Nephron (organoid): ENCODE measurements at regions not wholly inside any gene's neighbourhood (a gene's known extent, or its start where the extent isn't known, plus 50 kb on each side); places are given as distances from the start of the nearest gene placed in this dataset.

Experiments used
- H3K27ac Mint-ChIP-seq, 3 experiments: 2 replicates each; pipeline ENCODE4 v1.8.0; 2020; ENCODE audit warnings: mixed read lengths in 3 of 3, mild to moderate bottlenecking in 2 of 3, moderate library complexity in 1 of 3
- H3K27me3 Mint-ChIP-seq: 2 replicates; pipeline ENCODE4 v1.8.0; 2021; ENCODE audit warnings: low read depth, mild to moderate bottlenecking, moderate library complexity, mixed read lengths
- H3K36me3 Mint-ChIP-seq: 2 replicates; pipeline ENCODE4 v1.8.0; 2020; ENCODE audit warnings: low read depth, mixed read lengths
- H3K4me1 Mint-ChIP-seq: 2 replicates; pipeline ENCODE4 v1.8.0; 2020; ENCODE audit warnings: mixed read lengths
- H3K4me3 Mint-ChIP-seq, 3 experiments: 2 replicates each; pipeline ENCODE4 v1.8.0; 2020; ENCODE audit warnings: mild to moderate bottlenecking in 3 of 3, mixed read lengths in 3 of 3, moderate library complexity in 2 of 3
- H3K9me3 Mint-ChIP-seq: 2 replicates; pipeline ENCODE4 v1.8.0; 2020; ENCODE audit warnings: mixed read lengths
- CTCF ChIP-seq, 3 experiments: fragments of 200-600 bp; sonication (generic); IDR thresholded peaks; one replicate each; pipeline ENCODE4 v1.5.0; 2021; ENCODE audit warnings: antibody characterized with exemption in 3 of 3; ENCODE audit not compliant: unreplicated experiment in 3 of 3

- H3K27ac Mint-ChIP-seq, result no peak overlapping the region
- H3K36me3 Mint-ChIP-seq, result no peaks in the 10 kb centered on the region
- no peaks in the 10 kb centered on the region for H3K9me3 Mint-ChIP-seq
- H3K4me1 Mint-ChIP-seq, result no peaks in the 10 kb centered on the region
- no peaks in the 10 kb centered on the region for H3K27me3 Mint-ChIP-seq
- no peak for TF ChIP-seq CTCF (IDR thresholded peaks at IDR 0.05; ENCODE audit: unreplicated experiment in 3 of 3)
- no peak overlapping the region for H3K4me3 Mint-ChIP-seq
Observed at GRCh38 chr9:17062497-17062896, 72.3 kb upstream of the CNTLN start.

- Mint-ChIP-seq H3K36me3 (no peaks in the 10 kb centered on the region), H3K27me3 (no peaks in the 10 kb centered on the region), H3K27ac (no peak overlapping the region), H3K4me3 (no peak overlapping the region), H3K9me3 (peaks cover 7% of the 10 kb centered on the region), H3K4me1 (no peaks in the 10 kb centered on the region)
- TF ChIP-seq CTCF (IDR thresholded peaks at IDR 0.05; ENCODE audit: unreplicated experiment in 3 of 3), result no peak
Observed at GRCh38 chr9:17060450-17060849, 74.4 kb upstream of the CNTLN start.

GRCh38 chr9:17059465-17059864 is 75.4 kb upstream of the CNTLN start:
- Mint-ChIP-seq H3K27me3 (no peaks in the 10 kb centered on the region), H3K9me3 (peaks cover 7% of the 10 kb centered on the region), H3K27ac (no peak overlapping the region), H3K36me3 (no peaks in the 10 kb centered on the region), H3K4me1 (no peaks in the 10 kb centered on the region), H3K4me3 (no peak overlapping the region)
- TF ChIP-seq CTCF (IDR thresholded peaks at IDR 0.05; ENCODE audit: unreplicated experiment in 3 of 3), result no peak

GRCh38 chr9:17057729-17058128 is 77.1 kb upstream of the CNTLN start:
- Mint-ChIP-seq H3K9me3 (peaks cover 7% of the 10 kb centered on the region), H3K27ac (no peak overlapping the region), H3K4me3 (no peak overlapping the region), H3K27me3 (no peaks in the 10 kb centered on the region), H3K36me3 (no peaks in the 10 kb centered on the region), H3K4me1 (no peaks in the 10 kb centered on the region)
- no peak for TF ChIP-seq CTCF (IDR thresholded peaks at IDR 0.05; ENCODE audit: unreplicated experiment in 3 of 3)

- no peak overlapping the region for H3K27ac Mint-ChIP-seq
- peaks cover 7% of the 10 kb centered on the region for H3K9me3 Mint-ChIP-seq
- peaks cover 4% of the 10 kb centered on the region for H3K36me3 Mint-ChIP-seq
- H3K4me3 Mint-ChIP-seq, result no peak overlapping the region
- H3K27me3 Mint-ChIP-seq, result peaks cover 4% of the 10 kb centered on the region
- H3K4me1 Mint-ChIP-seq, result peaks cover 4% of the 10 kb centered on the region
- TF ChIP-seq CTCF (IDR thresholded peaks at IDR 0.05; ENCODE audit: unreplicated experiment in 3 of 3), result no peak
Observed at GRCh38 chr9:17052626-17053025, 82.2 kb upstream of the CNTLN start.

GRCh38 chr9:17045381-17045940 is 89.4 kb upstream of the CNTLN start:
- H3K4me1 Mint-ChIP-seq, result peaks cover 9% of the 10 kb centered on the region
- H3K27me3 Mint-ChIP-seq, result peaks cover 4% of the 10 kb centered on the region
- no peak overlapping the region for H3K27ac Mint-ChIP-seq
- no peak overlapping the region for H3K4me3 Mint-ChIP-seq
- TF ChIP-seq CTCF (IDR thresholded peaks at IDR 0.05; ENCODE audit: unreplicated experiment in 3 of 3), result no peak
- H3K9me3 Mint-ChIP-seq, result peaks cover 3% of the 10 kb centered on the region
- H3K36me3 Mint-ChIP-seq, result peaks cover 4% of the 10 kb centered on the region
